Natural killer cell (primary cell): ENCODE measurements at regions not wholly inside any gene's neighbourhood (a gene's known extent, or its start where the extent isn't known, plus 50 kb on each side); places are given as distances from the start of the nearest gene placed in this dataset.

Experiments used
- ATAC-seq, 3 donors: fragments of 150-1000 bp in 2 of 3; fragments of 200-7000 bp in 1 of 3; cut with Tn5 transposase; 1 replicate in 1 of 3; 2 replicates in 2 of 3; pipeline ENCODE4 v1.10.0; 2021; ENCODE audit warnings: mild to moderate bottlenecking in 2 of 3, moderate library complexity in 2 of 3
- DNase-seq, 2 donors: peaks; one replicate each; pipeline versions ENCODE4 v3.0.0 to v3.0.0-alpha.2; 2013 to 2021; ENCODE audit warnings: mixed read lengths in 1 of 2
- H3K27ac ChIP-seq: one replicate; pipeline ENCODE4 v1.5.1; 2013; ENCODE audit warnings: mild to moderate bottlenecking, low read length
- H3K27me3 ChIP-seq: one replicate; pipeline ENCODE4 v1.6.1; 2013; ENCODE audit warnings: low read length; ENCODE audit not compliant: control insufficient read depth, insufficient read depth
- H3K36me3 ChIP-seq: one replicate; pipeline ENCODE4 v1.6.1; 2013; ENCODE audit warnings: low read length; ENCODE audit not compliant: control insufficient read depth, insufficient read depth
- H3K4me1 ChIP-seq: one replicate; pipeline ENCODE4 v1.6.1; 2013; ENCODE audit warnings: low read length; ENCODE audit not compliant: control insufficient read depth, insufficient read depth
- H3K4me3 ChIP-seq: one replicate; pipeline ENCODE4 v1.5.1; 2013; ENCODE audit warnings: low read length
- H3K9me3 ChIP-seq: one replicate; pipeline ENCODE4 v1.6.1; 2013; ENCODE audit warnings: low read length; ENCODE audit not compliant: control insufficient read depth, insufficient read depth
- H3K27ac Mint-ChIP-seq, 2 donors: one replicate each; pipeline ENCODE4 v1.8.0; 2022; ENCODE audit warnings: mild to moderate bottlenecking in 2 of 2, mixed read lengths in 2 of 2, moderate library complexity in 1 of 2
- H3K27me3 Mint-ChIP-seq, 2 donors: one replicate each; pipeline ENCODE4 v1.8.0; 2022; ENCODE audit warnings: low read depth in 2 of 2, mixed read lengths in 2 of 2
- H3K36me3 Mint-ChIP-seq: one replicate; pipeline ENCODE4 v1.8.0; 2022; ENCODE audit warnings: mixed read lengths
- H3K4me1 Mint-ChIP-seq, 2 donors: one replicate each; pipeline ENCODE4 v1.8.0; 2022; ENCODE audit warnings: mixed read lengths in 2 of 2
- H3K4me3 Mint-ChIP-seq: one replicate; pipeline ENCODE4 v1.8.0; 2022; ENCODE audit warnings: mild to moderate bottlenecking, moderate library complexity, mixed read lengths
- H3K9me3 Mint-ChIP-seq, 2 donors: one replicate each; pipeline ENCODE4 v1.8.0; 2022; ENCODE audit warnings: mixed read lengths in 2 of 2
- CTCF ChIP-seq: fragments of 200-600 bp; IDR thresholded peaks from one replicate; pipeline ENCODE4 v1.8.0; 2022; ENCODE audit warnings: antibody characterized with exemption
- WGBS: methylation state at CpG from one replicate; pipeline ENCODE4 v1.1.7; 2013; ENCODE audit warnings: missing lambda C conversion rate; ENCODE audit not compliant: insufficient coverage; 5-methylcytosine and 5-hydroxymethylcytosine counted together
- intact Hi-C: fragments of 100-400 bp; cut with micrococcal nuclease; formaldehyde crosslinking; loops from one replicate; pipeline ENCODE4 v1.14.2; 2022

DNA sequence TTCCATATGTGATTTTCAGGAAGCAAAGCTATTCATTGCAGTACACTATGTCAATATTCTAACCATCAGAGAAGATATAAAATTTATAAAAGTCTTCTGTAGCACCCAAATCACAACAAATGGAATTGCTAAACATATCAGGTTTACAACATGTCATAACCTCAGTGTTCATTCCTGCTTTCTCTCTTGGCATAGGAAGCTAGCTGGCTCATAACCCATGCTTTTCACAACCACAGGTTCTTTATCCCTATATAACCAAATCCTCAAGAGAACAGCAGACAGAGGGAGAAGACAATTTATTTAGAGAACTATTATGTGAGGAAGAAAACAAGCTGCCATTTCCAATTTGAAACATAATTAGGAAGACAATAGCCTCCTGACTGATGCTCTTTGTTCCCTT is 997.0 kb upstream of the ACVR2A start:
- no peaks in the 10 kb centered on the region for H3K9me3 ChIP-seq
- H3K4me3 ChIP-seq, result no peak overlapping the region
- H3K36me3 ChIP-seq, result no peaks in the 10 kb centered on the region
- no peak overlapping the region for H3K27ac Mint-ChIP-seq
- no peaks in the 10 kb centered on the region for H3K27me3 Mint-ChIP-seq
- no peaks in the 10 kb centered on the region for H3K36me3 Mint-ChIP-seq
- no peak for ATAC-seq
- intact Hi-C loops, result no loop called here
- no peak overlapping the region for H3K27ac ChIP-seq
- H3K4me1 ChIP-seq, result no peaks in the 10 kb centered on the region
- no peaks in the 10 kb centered on the region for H3K4me1 Mint-ChIP-seq
- no peak for DNase-seq
- H3K27me3 ChIP-seq, result no peaks in the 10 kb centered on the region
- H3K4me3 Mint-ChIP-seq, result no peak overlapping the region
- TF ChIP-seq CTCF, result no peak
- peaks cover 12 to 18% of the 10 kb centered on the region in 2 donors for H3K9me3 Mint-ChIP-seq

- no peak overlapping the region for H3K27ac ChIP-seq
- peaks cover 12 to 17% of the 10 kb centered on the region in 2 donors for H3K9me3 Mint-ChIP-seq
- no peaks in the 10 kb centered on the region for H3K4me1 Mint-ChIP-seq
- H3K36me3 ChIP-seq, result no peaks in the 10 kb centered on the region
- no peak for ATAC-seq
- H3K36me3 Mint-ChIP-seq, result no peaks in the 10 kb centered on the region
- H3K27me3 Mint-ChIP-seq, result no peaks in the 10 kb centered on the region
- no peaks in the 10 kb centered on the region for H3K4me1 ChIP-seq
- DNase-seq, result no peak
- H3K27me3 ChIP-seq, result no peaks in the 10 kb centered on the region
- H3K4me3 Mint-ChIP-seq, result no peak overlapping the region
- H3K27ac Mint-ChIP-seq, result no peak overlapping the region
- TF ChIP-seq CTCF, result no peak
- 83% methylated on average over 6 of the region's 6 CpGs for WGBS
- no peaks in the 10 kb centered on the region for H3K9me3 ChIP-seq
- no peak overlapping the region for H3K4me3 ChIP-seq
- intact Hi-C loops, result no loop called here
Measured at GRCh38 chr2:146844226-146844990, 1000.4 kb upstream of the ACVR2A start.

GRCh38 chr2:146837857-146838256 is 1007.0 kb upstream of the ACVR2A start:
- H3K36me3 Mint-ChIP-seq, result no peaks in the 10 kb centered on the region
- intact Hi-C loops, result no loop called here
- ATAC-seq, result no peak
- H3K27ac ChIP-seq, result no peak overlapping the region
- no peaks in the 10 kb centered on the region for H3K9me3 ChIP-seq
- H3K4me3 Mint-ChIP-seq, result no peak overlapping the region
- peaks cover 10 to 13% of the 10 kb centered on the region in 2 donors for H3K9me3 Mint-ChIP-seq
- no peaks in the 10 kb centered on the region for H3K4me1 ChIP-seq
- H3K27ac Mint-ChIP-seq, result no peak overlapping the region
- no peak for DNase-seq
- no peaks in the 10 kb centered on the region for H3K36me3 ChIP-seq
- no peaks in the 10 kb centered on the region for H3K27me3 ChIP-seq
- H3K27me3 Mint-ChIP-seq, result no peaks in the 10 kb centered on the region
- H3K4me3 ChIP-seq, result no peak overlapping the region
- no peak for TF ChIP-seq CTCF
- H3K4me1 Mint-ChIP-seq, result no peaks in the 10 kb centered on the region

- ATAC-seq (no peak), DNase-seq (no peak)
- Histone ChIP-seq H3K27me3 (no peaks in the 10 kb centered on the region), H3K9me3 (no peaks in the 10 kb centered on the region), H3K27ac (no peak overlapping the region), H3K4me1 (no peaks in the 10 kb centered on the region), H3K4me3 (no peak overlapping the region), H3K36me3 (no peaks in the 10 kb centered on the region)
- intact Hi-C loops, result no loop called here
- no peak overlapping the region for H3K4me3 Mint-ChIP-seq
- no peak for TF ChIP-seq CTCF
- H3K36me3 Mint-ChIP-seq, result no peaks in the 10 kb centered on the region
- H3K4me1 Mint-ChIP-seq, result no peaks in the 10 kb centered on the region
- no peak overlapping the region for H3K27ac Mint-ChIP-seq
- no peaks in the 10 kb centered on the region for H3K27me3 Mint-ChIP-seq
- peaks cover 5% of the 10 kb centered on the region in 2 donors for H3K9me3 Mint-ChIP-seq
Measured at GRCh38 chr2:146826388-146826787, 1018.4 kb upstream of the ACVR2A start.
